Natural killer cell (primary cell): ENCODE measurements at regions not wholly inside any gene's neighbourhood (a gene's known extent, or its start where the extent isn't known, plus 50 kb on each side); places are given as distances from the start of the nearest gene placed in this dataset.

Source experiments
- ATAC-seq, 3 donors: fragments of 150-1000 bp in 2 of 3; fragments of 200-7000 bp in 1 of 3; cut with Tn5 transposase; 1 replicate in 1 of 3; 2 replicates in 2 of 3; pipeline ENCODE4 v1.10.0; 2021; ENCODE audit warnings: mild to moderate bottlenecking in 2 of 3, moderate library complexity in 2 of 3
- DNase-seq, 2 donors: peaks; one replicate each; pipeline versions ENCODE4 v3.0.0 to v3.0.0-alpha.2; 2013 to 2021; ENCODE audit warnings: mixed read lengths in 1 of 2
- H3K27ac ChIP-seq: one replicate; pipeline ENCODE4 v1.5.1; 2013; ENCODE audit warnings: mild to moderate bottlenecking, low read length
- H3K27me3 ChIP-seq: one replicate; pipeline ENCODE4 v1.6.1; 2013; ENCODE audit warnings: low read length; ENCODE audit not compliant: control insufficient read depth, insufficient read depth
- H3K36me3 ChIP-seq: one replicate; pipeline ENCODE4 v1.6.1; 2013; ENCODE audit warnings: low read length; ENCODE audit not compliant: control insufficient read depth, insufficient read depth
- H3K4me1 ChIP-seq: one replicate; pipeline ENCODE4 v1.6.1; 2013; ENCODE audit warnings: low read length; ENCODE audit not compliant: control insufficient read depth, insufficient read depth
- H3K4me3 ChIP-seq: one replicate; pipeline ENCODE4 v1.5.1; 2013; ENCODE audit warnings: low read length
- H3K9me3 ChIP-seq: one replicate; pipeline ENCODE4 v1.6.1; 2013; ENCODE audit warnings: low read length; ENCODE audit not compliant: control insufficient read depth, insufficient read depth
- H3K27ac Mint-ChIP-seq, 2 donors: one replicate each; pipeline ENCODE4 v1.8.0; 2022; ENCODE audit warnings: mild to moderate bottlenecking in 2 of 2, mixed read lengths in 2 of 2, moderate library complexity in 1 of 2
- H3K27me3 Mint-ChIP-seq, 2 donors: one replicate each; pipeline ENCODE4 v1.8.0; 2022; ENCODE audit warnings: low read depth in 2 of 2, mixed read lengths in 2 of 2
- H3K36me3 Mint-ChIP-seq: one replicate; pipeline ENCODE4 v1.8.0; 2022; ENCODE audit warnings: mixed read lengths
- H3K4me1 Mint-ChIP-seq, 2 donors: one replicate each; pipeline ENCODE4 v1.8.0; 2022; ENCODE audit warnings: mixed read lengths in 2 of 2
- H3K4me3 Mint-ChIP-seq: one replicate; pipeline ENCODE4 v1.8.0; 2022; ENCODE audit warnings: mild to moderate bottlenecking, moderate library complexity, mixed read lengths
- H3K9me3 Mint-ChIP-seq, 2 donors: one replicate each; pipeline ENCODE4 v1.8.0; 2022; ENCODE audit warnings: mixed read lengths in 2 of 2
- CTCF ChIP-seq: fragments of 200-600 bp; IDR thresholded peaks from one replicate; pipeline ENCODE4 v1.8.0; 2022; ENCODE audit warnings: antibody characterized with exemption
- WGBS: methylation state at CpG from one replicate; pipeline ENCODE4 v1.1.7; 2013; ENCODE audit warnings: missing lambda C conversion rate; ENCODE audit not compliant: insufficient coverage; 5-methylcytosine and 5-hydroxymethylcytosine counted together
- intact Hi-C: fragments of 100-400 bp; cut with micrococcal nuclease; formaldehyde crosslinking; loops from one replicate; pipeline ENCODE4 v1.14.2; 2022

GRCh38 chr6:144460327-144461095 lies 175.4 kb downstream of the UTRN start:
- no peaks in the 10 kb centered on the region for H3K27me3 Mint-ChIP-seq
- Histone ChIP-seq H3K4me1 (peaks cover 6% of the 10 kb centered on the region), H3K36me3 (peaks cover 93% of the 10 kb centered on the region), H3K27ac (peak overlapping the region; percentile 52), H3K4me3 (no peak overlapping the region), H3K27me3 (no peaks in the 10 kb centered on the region), H3K9me3 (no peaks in the 10 kb centered on the region)
- no peaks in the 10 kb centered on the region for H3K9me3 Mint-ChIP-seq
- ATAC-seq (peak; percentile 88 to 95 (median 88)), DNase-seq (peak in 1 of 2 donors; percentile 45)
- no peak for TF ChIP-seq CTCF
- peaks cover 23% of the 10 kb centered on the region for H3K36me3 Mint-ChIP-seq
- peak overlapping the region; percentile 63 for H3K4me3 Mint-ChIP-seq
- H3K4me1 Mint-ChIP-seq = peaks cover 22 to 43% of the 10 kb centered on the region in 2 donors
- intact Hi-C loops = no loop called here
- H3K27ac Mint-ChIP-seq = peak overlapping the region; percentile 90 to 91
- 55% methylated on average over 4 of the region's 5 CpGs for WGBS

GRCh38 chr6:144462058-144462457 lies 176.9 kb downstream of the UTRN start:
- ATAC-seq (no peak), DNase-seq (no peak)
- Mint-ChIP-seq H3K4me1 (peaks cover 21 to 42% of the 10 kb centered on the region in 2 donors), H3K27me3 (no peaks in the 10 kb centered on the region), H3K4me3 (no peak overlapping the region), H3K27ac (peak overlapping the region in 1 of 2 donors; percentile 90), H3K36me3 (peaks cover 29% of the 10 kb centered on the region), H3K9me3 (no peaks in the 10 kb centered on the region)
- 100% methylated on average over 1 of the region's 3 CpGs for WGBS
- Histone ChIP-seq H3K4me3 (no peak overlapping the region), H3K27ac (no peak overlapping the region), H3K27me3 (no peaks in the 10 kb centered on the region), H3K36me3 (peaks cover 97% of the 10 kb centered on the region), H3K9me3 (no peaks in the 10 kb centered on the region), H3K4me1 (peaks cover 6% of the 10 kb centered on the region)
- intact Hi-C loops = no loop called here
- no peak for TF ChIP-seq CTCF

GRCh38 chr6:144466716-144467115 lies 181.6 kb downstream of the UTRN start:
- ATAC-seq (no peak), DNase-seq (no peak)
- H3K4me3 Mint-ChIP-seq = no peak overlapping the region
- peak overlapping the region; percentile 37 to 75 for H3K27ac Mint-ChIP-seq
- no peaks in the 10 kb centered on the region for H3K9me3 Mint-ChIP-seq
- intact Hi-C loops = no loop called here
- H3K27ac ChIP-seq = no peak overlapping the region
- peaks cover 83% of the 10 kb centered on the region for H3K36me3 ChIP-seq
- WGBS = 98% methylated on average over 2 of the region's 2 CpGs
- H3K4me1 Mint-ChIP-seq = peaks cover 34 to 42% of the 10 kb centered on the region in 2 donors
- no peaks in the 10 kb centered on the region for H3K4me1 ChIP-seq
- peaks cover 36% of the 10 kb centered on the region for H3K36me3 Mint-ChIP-seq
- no peaks in the 10 kb centered on the region for H3K27me3 ChIP-seq
- no peak for TF ChIP-seq CTCF
- no peak overlapping the region for H3K4me3 ChIP-seq
- no peaks in the 10 kb centered on the region for H3K27me3 Mint-ChIP-seq
- no peaks in the 10 kb centered on the region for H3K9me3 ChIP-seq
